GM23338 (cell line): ENCODE measurements at regions not wholly inside any gene's neighbourhood (a gene's known extent, or its start where the extent isn't known, plus 50 kb on each side); places are given as distances from the start of the nearest gene placed in this dataset.

Source experiments
- ATAC-seq: fragments of 200-7000 bp; cut with Tn5 transposase; 3 replicates; pipeline ENCODE4 v1.9.1; 2020
- DNase-seq: peaks from one replicate; pipeline ENCODE4 v3.0.0-alpha.2; 2015; ENCODE audit warnings: low spot score
- H2AFZ ChIP-seq: fragments of 200-600 bp; sonication (generic); 2 replicates; pipeline ENCODE4 v1.8.0; 2016; ENCODE audit warnings: antibody characterized with exemption, mild to moderate bottlenecking, moderate library complexity
- H3F3A ChIP-seq: fragments of 200-600 bp; sonication (generic); replicated peaks from 2 replicates; pipeline ENCODE4 v1.8.0; 2017; ENCODE audit warnings: antibody characterized with exemption, mixed run types, low read depth
- H3K27ac ChIP-seq: fragments of 200-600 bp; sonication (generic); 2 replicates; pipeline ENCODE4 v1.6.1; 2016; ENCODE audit warnings: low read depth
- H3K27me3 ChIP-seq: fragments of 200-600 bp; sonication (generic); 2 replicates; pipeline ENCODE4 v1.8.0; 2016; ENCODE audit warnings: mild to moderate bottlenecking, mixed run types, moderate library complexity; ENCODE audit not compliant: insufficient read depth
- H3K36me3 ChIP-seq: fragments of 200-600 bp; sonication (generic); 2 replicates; pipeline ENCODE4 v1.8.0; 2016; ENCODE audit warnings: mild to moderate bottlenecking; ENCODE audit not compliant: insufficient read depth
- H3K4me1 ChIP-seq: fragments of 200-600 bp; sonication (generic); 2 replicates; pipeline ENCODE4 v1.8.0; 2016; ENCODE audit warnings: mild to moderate bottlenecking, moderate library complexity; ENCODE audit not compliant: insufficient read depth
- H3K4me2 ChIP-seq: fragments of 200-600 bp; sonication (generic); 2 replicates; pipeline ENCODE4 v1.7.1; 2017; ENCODE audit warnings: mixed run types
- H3K4me3 ChIP-seq: fragments of 200-600 bp; sonication (generic); 2 replicates; pipeline ENCODE4 v1.6.1; 2016; ENCODE audit warnings: mixed run types
- H3K79me2 ChIP-seq: fragments of 200-600 bp; sonication (generic); replicated peaks from 2 replicates; pipeline ENCODE4 v1.8.0; 2017; ENCODE audit warnings: mild to moderate bottlenecking; ENCODE audit not compliant: insufficient read depth
- H3K9me2 ChIP-seq: fragments of 200-600 bp; sonication (generic); 2 replicates; pipeline ENCODE4 v1.8.0; 2017; ENCODE audit not compliant: insufficient read depth
- H4K20me1 ChIP-seq: fragments of 200-600 bp; sonication (generic); replicated peaks from 2 replicates; pipeline ENCODE4 v1.8.0; 2017; ENCODE audit warnings: mild to moderate bottlenecking; ENCODE audit not compliant: insufficient read depth
- H3K27ac Mint-ChIP-seq: 2 replicates; pipeline ENCODE4 v1.8.0; 2020; ENCODE audit warnings: inconsistent platforms, mild to moderate bottlenecking, moderate library complexity, mixed read lengths
- H3K27me3 Mint-ChIP-seq: 3 replicates; pipeline ENCODE4 v1.8.0; 2022; ENCODE audit warnings: low read depth, mild to moderate bottlenecking, moderate library complexity, mixed read lengths, inconsistent platforms; ENCODE audit not compliant: insufficient read depth, poor library complexity
- H3K36me3 Mint-ChIP-seq: 3 replicates; pipeline ENCODE4 v1.8.0; 2021; ENCODE audit warnings: low read depth, mild to moderate bottlenecking, inconsistent platforms, moderate library complexity, mixed read lengths
- H3K4me1 Mint-ChIP-seq: 3 replicates; pipeline ENCODE4 v1.8.0; 2020; ENCODE audit warnings: mild to moderate bottlenecking, inconsistent platforms, mixed read lengths
- H3K4me3 Mint-ChIP-seq: 3 replicates; pipeline ENCODE4 v1.8.0; 2021; ENCODE audit warnings: moderate library complexity, mild to moderate bottlenecking, inconsistent platforms, mixed read lengths
- H3K9me3 Mint-ChIP-seq: 3 replicates; pipeline ENCODE4 v1.8.0; 2020; ENCODE audit warnings: moderate library complexity, mild to moderate bottlenecking, inconsistent platforms, mixed read lengths
- CREB1 ChIP-seq: fragments of 250-450 bp; sonication (Bioruptor Pico); IDR thresholded peaks from 2 replicates; pipeline ENCODE4 v1.5.0; 2020; ENCODE audit warnings: low read depth, mild to moderate bottlenecking, moderate library complexity
- EZH2 ChIP-seq: fragments of 200-600 bp; sonication (generic); IDR thresholded peaks from one replicate; pipeline ENCODE4 v1.8.0; 2017; ENCODE audit warnings: antibody characterized with exemption, mild to moderate bottlenecking, low read depth; ENCODE audit not compliant: unreplicated experiment
- EZH2phosphoT487 ChIP-seq: fragments of 200-600 bp; sonication (generic); IDR thresholded peaks from one replicate; pipeline ENCODE4 v1.8.1; 2018; ENCODE audit warnings: antibody characterized with exemption; ENCODE audit not compliant: unreplicated experiment
- JUNB ChIP-seq: IDR thresholded peaks from one replicate; pipeline ENCODE4 v1.6.1; 2016; ENCODE audit warnings: antibody characterized with exemption; ENCODE audit not compliant: unreplicated experiment
- NANOG ChIP-seq: IDR thresholded peaks from 2 replicates; pipeline ENCODE4 v1.6.1; 2016; ENCODE audit warnings: antibody characterized with exemption, borderline replicate concordance
- POLR2AphosphoS5 ChIP-seq: IDR thresholded peaks from 2 replicates; pipeline ENCODE4 v1.6.1; 2016; ENCODE audit warnings: antibody characterized with exemption, low read depth
- STAT1 ChIP-seq: IDR thresholded peaks from one replicate; pipeline ENCODE4 v1.6.1; 2016; ENCODE audit warnings: antibody characterized with exemption; ENCODE audit not compliant: unreplicated experiment
- ZNF114 ChIP-seq: fragments of 250-450 bp; sonication (Bioruptor Pico); IDR thresholded peaks from 2 replicates; pipeline ENCODE4 v1.5.0; 2020; ENCODE audit warnings: mild to moderate bottlenecking, moderate library complexity
- ZNF331 ChIP-seq: fragments of 250-450 bp; sonication (Bioruptor Pico); IDR thresholded peaks from 2 replicates; pipeline ENCODE4 v1.5.0; 2020; ENCODE audit warnings: low read depth, mild to moderate bottlenecking, moderate library complexity
- ZNF462 ChIP-seq: fragments of 250-450 bp; sonication (Bioruptor Pico); IDR thresholded peaks from 2 replicates; pipeline ENCODE4 v1.5.0; 2020; ENCODE audit warnings: mild to moderate bottlenecking, moderate library complexity
- TF ChIP-seq, protein P1 (sequence below): IDR thresholded peaks from 2 replicates; pipeline ENCODE4 v1.6.1; 2016; ENCODE audit warnings: antibody characterized with exemption
- TF ChIP-seq, protein P2 (sequence below): IDR thresholded peaks from one replicate; pipeline ENCODE4 v1.6.1; 2018; ENCODE audit warnings: antibody characterized with exemption; ENCODE audit not compliant: unreplicated experiment
- TF ChIP-seq, protein P3 (sequence below), 2 experiments: fragments of 200-600 bp in 1 of 2; sonication (generic) in 1 of 2; conservative IDR thresholded peaks; 2 replicates each; pipeline versions ENCODE4 v1.5.1 to v1.6.1; 2016 to 2017; ENCODE audit warnings: antibody characterized with exemption in 2 of 2, low read depth in 2 of 2, mild to moderate bottlenecking in 2 of 2, moderate library complexity in 1 of 2

DNA sequence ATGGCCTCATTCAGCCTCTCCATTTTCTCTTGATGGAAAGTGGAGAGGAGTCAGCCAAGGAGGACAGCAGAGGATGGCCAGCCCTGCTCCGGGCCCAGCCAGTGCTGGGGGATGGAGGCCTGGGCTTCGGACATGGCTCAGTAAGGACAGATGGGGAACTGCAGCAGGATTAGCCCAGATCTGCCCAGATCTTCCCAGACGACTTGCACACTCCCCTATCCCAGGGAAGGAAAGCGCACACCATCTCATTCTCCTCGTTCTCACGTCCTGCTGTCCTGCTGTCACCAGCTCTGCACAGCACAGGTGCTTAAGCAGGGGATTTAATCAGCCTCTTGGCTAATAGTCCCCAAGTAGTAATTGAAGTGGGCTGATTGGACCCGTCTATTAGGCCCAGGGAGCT is 100.2 kb upstream of the SDK2 start:
- Mint-ChIP-seq H3K4me3 (no peak overlapping the region), H3K4me1 (peaks cover 18% of the 10 kb centered on the region), H3K27me3 (peaks cover 10% of the 10 kb centered on the region), H3K27ac (no peak overlapping the region), H3K36me3 (no peaks in the 10 kb centered on the region; the same call in 2 of the 3 replicates), H3K9me3 (peaks cover 7% of the 10 kb centered on the region; the same call in 2 of the 3 replicates)
- ATAC-seq (peak; percentile 19; the same call in 1 of the 3 replicates), DNase-seq (no peak)
- Histone ChIP-seq H3F3A (no peaks in the 10 kb centered on the region), H3K4me1 (no peaks in the 10 kb centered on the region; the same call in 1 of the 2 replicates), H3K27me3 (no peaks in the 10 kb centered on the region), H3K9me2 (no peaks in the 10 kb centered on the region), H3K79me2 (no peaks in the 10 kb centered on the region), H3K27ac (no peak overlapping the region), H2AFZ (no peak overlapping the region), H3K4me3 (no peak overlapping the region), H4K20me1 (no peaks in the 10 kb centered on the region), H3K4me2 (no peak overlapping the region), H3K36me3 (no peaks in the 10 kb centered on the region)
- TF ChIP-seq STAT1 (no peak), EZH2phosphoT487 (no peak), POLR2AphosphoS5 (no peak), EZH2 (no peak), NANOG (no peak), ZNF462 (CRISPR knock-in tag) (no peak), CREB1 (CRISPR knock-in tag) (no peak), ZNF114 (CRISPR knock-in tag) (no peak), ZNF331 (CRISPR knock-in tag) (no peak), JUNB (no peak)
- TF ChIP-seq, protein P1, sequence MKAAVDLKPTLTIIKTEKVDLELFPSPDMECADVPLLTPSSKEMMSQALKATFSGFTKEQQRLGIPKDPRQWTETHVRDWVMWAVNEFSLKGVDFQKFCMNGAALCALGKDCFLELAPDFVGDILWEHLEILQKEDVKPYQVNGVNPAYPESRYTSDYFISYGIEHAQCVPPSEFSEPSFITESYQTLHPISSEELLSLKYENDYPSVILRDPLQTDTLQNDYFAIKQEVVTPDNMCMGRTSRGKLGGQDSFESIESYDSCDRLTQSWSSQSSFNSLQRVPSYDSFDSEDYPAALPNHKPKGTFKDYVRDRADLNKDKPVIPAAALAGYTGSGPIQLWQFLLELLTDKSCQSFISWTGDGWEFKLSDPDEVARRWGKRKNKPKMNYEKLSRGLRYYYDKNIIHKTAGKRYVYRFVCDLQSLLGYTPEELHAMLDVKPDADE, result no peak
- TF ChIP-seq, protein P2, sequence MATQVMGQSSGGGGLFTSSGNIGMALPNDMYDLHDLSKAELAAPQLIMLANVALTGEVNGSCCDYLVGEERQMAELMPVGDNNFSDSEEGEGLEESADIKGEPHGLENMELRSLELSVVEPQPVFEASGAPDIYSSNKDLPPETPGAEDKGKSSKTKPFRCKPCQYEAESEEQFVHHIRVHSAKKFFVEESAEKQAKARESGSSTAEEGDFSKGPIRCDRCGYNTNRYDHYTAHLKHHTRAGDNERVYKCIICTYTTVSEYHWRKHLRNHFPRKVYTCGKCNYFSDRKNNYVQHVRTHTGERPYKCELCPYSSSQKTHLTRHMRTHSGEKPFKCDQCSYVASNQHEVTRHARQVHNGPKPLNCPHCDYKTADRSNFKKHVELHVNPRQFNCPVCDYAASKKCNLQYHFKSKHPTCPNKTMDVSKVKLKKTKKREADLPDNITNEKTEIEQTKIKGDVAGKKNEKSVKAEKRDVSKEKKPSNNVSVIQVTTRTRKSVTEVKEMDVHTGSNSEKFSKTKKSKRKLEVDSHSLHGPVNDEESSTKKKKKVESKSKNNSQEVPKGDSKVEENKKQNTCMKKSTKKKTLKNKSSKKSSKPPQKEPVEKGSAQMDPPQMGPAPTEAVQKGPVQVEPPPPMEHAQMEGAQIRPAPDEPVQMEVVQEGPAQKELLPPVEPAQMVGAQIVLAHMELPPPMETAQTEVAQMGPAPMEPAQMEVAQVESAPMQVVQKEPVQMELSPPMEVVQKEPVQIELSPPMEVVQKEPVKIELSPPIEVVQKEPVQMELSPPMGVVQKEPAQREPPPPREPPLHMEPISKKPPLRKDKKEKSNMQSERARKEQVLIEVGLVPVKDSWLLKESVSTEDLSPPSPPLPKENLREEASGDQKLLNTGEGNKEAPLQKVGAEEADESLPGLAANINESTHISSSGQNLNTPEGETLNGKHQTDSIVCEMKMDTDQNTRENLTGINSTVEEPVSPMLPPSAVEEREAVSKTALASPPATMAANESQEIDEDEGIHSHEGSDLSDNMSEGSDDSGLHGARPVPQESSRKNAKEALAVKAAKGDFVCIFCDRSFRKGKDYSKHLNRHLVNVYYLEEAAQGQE, result no peak
- TF ChIP-seq, protein P3, sequence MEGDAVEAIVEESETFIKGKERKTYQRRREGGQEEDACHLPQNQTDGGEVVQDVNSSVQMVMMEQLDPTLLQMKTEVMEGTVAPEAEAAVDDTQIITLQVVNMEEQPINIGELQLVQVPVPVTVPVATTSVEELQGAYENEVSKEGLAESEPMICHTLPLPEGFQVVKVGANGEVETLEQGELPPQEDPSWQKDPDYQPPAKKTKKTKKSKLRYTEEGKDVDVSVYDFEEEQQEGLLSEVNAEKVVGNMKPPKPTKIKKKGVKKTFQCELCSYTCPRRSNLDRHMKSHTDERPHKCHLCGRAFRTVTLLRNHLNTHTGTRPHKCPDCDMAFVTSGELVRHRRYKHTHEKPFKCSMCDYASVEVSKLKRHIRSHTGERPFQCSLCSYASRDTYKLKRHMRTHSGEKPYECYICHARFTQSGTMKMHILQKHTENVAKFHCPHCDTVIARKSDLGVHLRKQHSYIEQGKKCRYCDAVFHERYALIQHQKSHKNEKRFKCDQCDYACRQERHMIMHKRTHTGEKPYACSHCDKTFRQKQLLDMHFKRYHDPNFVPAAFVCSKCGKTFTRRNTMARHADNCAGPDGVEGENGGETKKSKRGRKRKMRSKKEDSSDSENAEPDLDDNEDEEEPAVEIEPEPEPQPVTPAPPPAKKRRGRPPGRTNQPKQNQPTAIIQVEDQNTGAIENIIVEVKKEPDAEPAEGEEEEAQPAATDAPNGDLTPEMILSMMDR (conservative IDR thresholded peaks at IDR 0.05; ENCODE audit: low read depth in 2 of 2), result no peak
